HG02943 (cell line): ENCODE measurements at regions not wholly inside any gene's neighbourhood (a gene's known extent, or its start where the extent isn't known, plus 50 kb on each side); places are given as distances from the start of the nearest gene placed in this dataset.
"Not testable (repeated sequence)": the region's sequence is repeated elsewhere in the genome, so short reads cannot be mapped to it uniquely, and the experiment has no call there.

Experiments
- ATAC-seq: cut with Tn5 transposase; IDR thresholded peaks from one replicate; pipeline ENCODE4 v1.9.1; 2021; ENCODE audit warnings: mild to moderate bottlenecking, low read depth, moderate library complexity; ENCODE audit not compliant: unreplicated experiment

- ATAC-seq, result no peak
Observed at GRCh38 chr18:42520138-42520537, 565.1 kb downstream of the PIK3C3 start.

- no peak for ATAC-seq
Observed at GRCh38 chr18:42525905-42526304, 570.9 kb downstream of the PIK3C3 start.

GRCh38 chr18:42527766-42528165, 572.7 kb downstream of the PIK3C3 start:
- no peak for ATAC-seq

GRCh38 chr18:42530276-42530675, 575.2 kb downstream of the PIK3C3 start:
- ATAC-seq, result no peak

GRCh38 chr18:42532119-42532518, 577.1 kb downstream of the PIK3C3 start:
- no peak for ATAC-seq

GRCh38 chr18:42533009-42533575, 578.1 kb downstream of the PIK3C3 start:
- no peak for ATAC-seq

- ATAC-seq, result no peak
Observed at GRCh38 chr18:42533616-42534015, 578.6 kb downstream of the PIK3C3 start.

GRCh38 chr18:42534313-42534712, 579.3 kb downstream of the PIK3C3 start:
- no peak for ATAC-seq

GRCh38 chr18:42536442-42536841, 579.0 kb downstream of the RIT2 start:
- ATAC-seq, result no peak

- no peak for ATAC-seq
Observed at GRCh38 chr18:42537291-42537690, 578.2 kb downstream of the RIT2 start.

- no peak for ATAC-seq
Observed at GRCh38 chr18:42544901-42545300, 570.6 kb downstream of the RIT2 start.

GRCh38 chr18:42545825-42546224, 569.7 kb downstream of the RIT2 start:
- ATAC-seq, result no peak

GRCh38 chr18:42548493-42548892, 567.0 kb downstream of the RIT2 start:
- no peak for ATAC-seq

- ATAC-seq, result no peak
Observed at GRCh38 chr18:42549596-42549995, 565.9 kb downstream of the RIT2 start.

- ATAC-seq, result not testable (repeated sequence)
Observed at GRCh38 chr18:42552559-42552958, 562.9 kb downstream of the RIT2 start.

- no peak for ATAC-seq
Observed at GRCh38 chr18:42559069-42559690, 556.3 kb downstream of the RIT2 start.

GRCh38 chr18:42561521-42561920, 554.0 kb downstream of the RIT2 start:
- no peak for ATAC-seq

GRCh38 chr18:42563995-42564394, 551.5 kb downstream of the RIT2 start:
- ATAC-seq, result no peak

- ATAC-seq, result no peak
Observed at GRCh38 chr18:42564761-42565160, 550.7 kb downstream of the RIT2 start.

GRCh38 chr18:42568773-42569172, 546.7 kb downstream of the RIT2 start:
- ATAC-seq, result no peak

- no peak for ATAC-seq
Observed at GRCh38 chr18:42574871-42575270, 540.6 kb downstream of the RIT2 start.

GRCh38 chr18:42576124-42576523, 539.4 kb downstream of the RIT2 start:
- ATAC-seq, result no peak

- no peak for ATAC-seq
Observed at GRCh38 chr18:42578792-42579191, 536.7 kb downstream of the RIT2 start.
